ENCODE measurements at regions not wholly inside any gene's neighbourhood (a gene's known extent, or its start where the extent isn't known, plus 50 kb on each side); places are given as distances from the start of the nearest gene placed in this dataset.

DNA sequence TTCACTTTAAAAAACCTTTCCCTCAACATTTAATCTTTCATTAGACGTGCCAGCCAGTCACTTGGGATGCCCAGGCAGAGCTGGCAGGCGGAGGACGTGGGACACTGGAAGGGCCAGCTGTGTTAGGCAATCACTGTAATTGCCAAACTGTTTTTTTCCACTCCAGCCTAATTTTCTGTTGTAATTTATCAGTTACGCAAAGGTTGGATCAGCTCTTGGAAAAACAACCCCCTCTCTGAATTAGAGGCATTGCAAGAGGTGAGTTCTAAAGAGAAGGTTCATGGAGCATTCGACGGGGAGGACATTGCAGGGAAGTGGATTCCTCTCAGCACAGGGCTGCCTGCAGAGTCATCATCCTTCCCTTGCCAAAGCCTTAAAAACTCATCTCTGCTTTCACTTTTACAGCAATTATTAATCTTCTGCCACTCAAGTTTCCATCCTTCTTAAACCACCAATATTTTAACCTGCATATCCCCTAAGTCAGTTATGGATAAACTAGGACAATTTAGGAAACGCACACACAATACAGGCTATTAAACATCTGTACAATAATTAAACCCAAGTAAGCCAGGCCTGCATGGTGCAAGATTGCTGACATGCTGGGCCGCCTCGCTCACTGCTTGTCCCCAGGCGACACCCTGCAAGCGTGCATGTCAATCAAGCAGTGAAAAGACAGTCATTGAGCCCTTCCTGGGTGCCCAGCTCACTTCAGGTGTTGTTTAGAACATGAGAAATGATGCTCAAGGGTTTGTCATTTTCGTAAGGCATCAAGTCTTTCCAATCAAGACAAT, 272.3 kb upstream of the RNF32 start:
- no peak for TF ChIP-seq EZH2 (IDR thresholded peaks at IDR 0.05; ENCODE audit: low read length, missing control alignments)
- TF ChIP-seq, protein P1, sequence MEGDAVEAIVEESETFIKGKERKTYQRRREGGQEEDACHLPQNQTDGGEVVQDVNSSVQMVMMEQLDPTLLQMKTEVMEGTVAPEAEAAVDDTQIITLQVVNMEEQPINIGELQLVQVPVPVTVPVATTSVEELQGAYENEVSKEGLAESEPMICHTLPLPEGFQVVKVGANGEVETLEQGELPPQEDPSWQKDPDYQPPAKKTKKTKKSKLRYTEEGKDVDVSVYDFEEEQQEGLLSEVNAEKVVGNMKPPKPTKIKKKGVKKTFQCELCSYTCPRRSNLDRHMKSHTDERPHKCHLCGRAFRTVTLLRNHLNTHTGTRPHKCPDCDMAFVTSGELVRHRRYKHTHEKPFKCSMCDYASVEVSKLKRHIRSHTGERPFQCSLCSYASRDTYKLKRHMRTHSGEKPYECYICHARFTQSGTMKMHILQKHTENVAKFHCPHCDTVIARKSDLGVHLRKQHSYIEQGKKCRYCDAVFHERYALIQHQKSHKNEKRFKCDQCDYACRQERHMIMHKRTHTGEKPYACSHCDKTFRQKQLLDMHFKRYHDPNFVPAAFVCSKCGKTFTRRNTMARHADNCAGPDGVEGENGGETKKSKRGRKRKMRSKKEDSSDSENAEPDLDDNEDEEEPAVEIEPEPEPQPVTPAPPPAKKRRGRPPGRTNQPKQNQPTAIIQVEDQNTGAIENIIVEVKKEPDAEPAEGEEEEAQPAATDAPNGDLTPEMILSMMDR (conservative IDR thresholded peaks at IDR 0.05 in 1 of 2, IDR thresholded peaks at IDR 0.05 in 1 of 2; ENCODE audit: low read depth in 1 of 2, low read length in 2 of 2) = no peak
- no peaks in the 10 kb centered on the region for H3K36me3 ChIP-seq (ENCODE audit: control insufficient read depth, insufficient read depth, low read length)
- H3K9ac ChIP-seq (ENCODE audit: insufficient read depth, low read length) = no peak overlapping the region
- H3K4me2 ChIP-seq (ENCODE audit: extremely low read depth, insufficient read depth, low read length) = no peak overlapping the region
- H4K20me1 ChIP-seq (ENCODE audit: control insufficient read depth, extremely low read depth, insufficient read depth, low read length) = no peaks in the 10 kb centered on the region
- H3K27ac ChIP-seq (ENCODE audit: insufficient read depth, low read length) = no peak overlapping the region
- no peaks in the 10 kb centered on the region for H3K27me3 ChIP-seq (ENCODE audit: control insufficient read depth, insufficient read depth, low read length)
- DNase-seq (ENCODE audit: low read depth in 2 of 2) = no peak
- H2AFZ ChIP-seq (ENCODE audit: low read length) = no peak overlapping the region
- H3K79me2 ChIP-seq (ENCODE audit: control insufficient read depth, insufficient read depth, low read length) = no peaks in the 10 kb centered on the region
- no peaks in the 10 kb centered on the region for H3K4me1 ChIP-seq (ENCODE audit: control insufficient read depth, extremely low read depth, insufficient read depth, low read length)
- H3K9me3 ChIP-seq (ENCODE audit: control insufficient read depth, insufficient read depth, low read depth, low read length) = no peaks in the 10 kb centered on the region
- no peak overlapping the region for H3K4me3 ChIP-seq (replicated peaks in 1 of 4; ENCODE audit: control extremely low read depth in 1 of 4, insufficient read depth in 1 of 4, low read depth in 3 of 4, low read length in 4 of 4)

DNA sequence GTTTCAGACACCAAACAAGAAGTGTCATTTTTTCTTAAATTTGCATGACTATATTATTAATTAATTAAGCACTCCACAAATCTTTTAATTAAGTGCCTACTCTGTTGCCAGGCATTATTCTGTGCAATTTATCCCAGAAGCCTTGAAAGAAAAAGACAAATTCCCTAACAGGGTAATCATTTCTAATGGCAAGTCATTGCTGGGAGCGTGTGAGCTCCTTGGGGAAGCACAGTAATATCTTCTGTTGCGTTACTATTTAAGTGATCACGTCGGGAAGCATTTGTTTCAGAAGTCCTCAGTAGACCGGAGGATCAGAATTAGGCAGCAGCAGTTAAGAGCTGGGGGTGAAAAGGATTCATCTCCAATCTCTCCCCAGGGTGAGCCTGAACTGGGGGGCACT, 276.8 kb upstream of the RNF32 start:
- no peak overlapping the region for H2AFZ ChIP-seq (ENCODE audit: low read length)
- no peaks in the 10 kb centered on the region for H3K36me3 ChIP-seq (ENCODE audit: control insufficient read depth, insufficient read depth, low read length)
- no peaks in the 10 kb centered on the region for H3K27me3 ChIP-seq (ENCODE audit: control insufficient read depth, insufficient read depth, low read length)

DNA sequence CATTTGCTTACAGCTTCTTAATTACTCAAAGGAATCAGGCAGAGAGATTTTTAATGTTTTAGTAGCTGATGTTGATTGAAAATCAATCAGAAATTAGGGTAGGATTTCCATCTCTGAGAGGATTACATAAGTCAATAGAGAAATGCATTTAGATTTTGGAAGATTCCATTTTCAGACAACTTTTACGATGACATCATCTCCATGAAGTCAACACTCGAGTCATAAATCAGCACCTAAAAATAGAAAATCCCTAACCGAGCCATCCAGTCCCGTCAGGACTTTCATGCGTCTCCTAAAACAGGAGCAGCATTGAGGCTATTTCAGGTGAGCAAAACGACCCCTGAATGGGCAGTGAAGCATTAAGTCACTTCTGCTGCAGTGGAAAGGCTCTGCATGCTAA, 279.7 kb upstream of the RNF32 start:
- no peak overlapping the region for H3K9ac ChIP-seq (ENCODE audit: insufficient read depth, low read length)
- TF ChIP-seq EZH2 (IDR thresholded peaks at IDR 0.05; ENCODE audit: low read length, missing control alignments) = no peak
- TF ChIP-seq, protein P1 (conservative IDR thresholded peaks at IDR 0.05 in 1 of 2, IDR thresholded peaks at IDR 0.05 in 1 of 2; ENCODE audit: low read depth in 1 of 2, low read length in 2 of 2) = no peak
- no peaks in the 10 kb centered on the region for H3K36me3 ChIP-seq (ENCODE audit: control insufficient read depth, insufficient read depth, low read length)
- no peaks in the 10 kb centered on the region for H3K27me3 ChIP-seq (ENCODE audit: control insufficient read depth, insufficient read depth, low read length)
- no peak overlapping the region for H3K27ac ChIP-seq (ENCODE audit: insufficient read depth, low read length)
- H3K9me3 ChIP-seq (ENCODE audit: control insufficient read depth, insufficient read depth, low read depth, low read length) = no peaks in the 10 kb centered on the region
- no peak overlapping the region for H2AFZ ChIP-seq (ENCODE audit: low read length)
- H3K4me1 ChIP-seq (ENCODE audit: control insufficient read depth, extremely low read depth, insufficient read depth, low read length) = no peaks in the 10 kb centered on the region
- no peaks in the 10 kb centered on the region for H3K79me2 ChIP-seq (ENCODE audit: control insufficient read depth, insufficient read depth, low read length)
- no peak overlapping the region for H3K4me3 ChIP-seq (replicated peaks in 1 of 4; ENCODE audit: control extremely low read depth in 1 of 4, insufficient read depth in 1 of 4, low read depth in 3 of 4, low read length in 4 of 4)
- H4K20me1 ChIP-seq (ENCODE audit: control insufficient read depth, extremely low read depth, insufficient read depth, low read length) = no peaks in the 10 kb centered on the region
- DNase-seq (ENCODE audit: low read depth in 2 of 2) = no peak
- H3K4me2 ChIP-seq (ENCODE audit: extremely low read depth, insufficient read depth, low read length) = no peak overlapping the region

More for the DNA sequence above, 276.8 kb upstream of the RNF32 start:
- no peak overlapping the region for H3K27ac ChIP-seq (ENCODE audit: insufficient read depth, low read length)
- H3K9me3 ChIP-seq (ENCODE audit: control insufficient read depth, insufficient read depth, low read depth, low read length) = no peaks in the 10 kb centered on the region
- DNase-seq (ENCODE audit: low read depth in 2 of 2) = no peak
- no peaks in the 10 kb centered on the region for H3K79me2 ChIP-seq (ENCODE audit: control insufficient read depth, insufficient read depth, low read length)
- H3K4me1 ChIP-seq (ENCODE audit: control insufficient read depth, extremely low read depth, insufficient read depth, low read length) = no peaks in the 10 kb centered on the region
- no peak overlapping the region for H3K4me3 ChIP-seq (replicated peaks in 1 of 4; ENCODE audit: control extremely low read depth in 1 of 4, insufficient read depth in 1 of 4, low read depth in 3 of 4, low read length in 4 of 4)
- TF ChIP-seq, protein P1 (conservative IDR thresholded peaks at IDR 0.05 in 1 of 2, IDR thresholded peaks at IDR 0.05 in 1 of 2; ENCODE audit: low read depth in 1 of 2, low read length in 2 of 2) = no peak
- TF ChIP-seq EZH2 (IDR thresholded peaks at IDR 0.05; ENCODE audit: low read length, missing control alignments) = no peak
- no peak overlapping the region for H3K9ac ChIP-seq (ENCODE audit: insufficient read depth, low read length)
- H3K4me2 ChIP-seq (ENCODE audit: extremely low read depth, insufficient read depth, low read length) = no peak overlapping the region
- no peaks in the 10 kb centered on the region for H4K20me1 ChIP-seq (ENCODE audit: control insufficient read depth, extremely low read depth, insufficient read depth, low read length)
